GM06990 (cell line): ENCODE measurements at regions not wholly inside any gene's neighbourhood (a gene's known extent, or its start where the extent isn't known, plus 50 kb on each side); places are given as distances from the start of the nearest gene placed in this dataset.

Source experiments
- DNase-seq: peaks from one replicate; pipeline ENCODE4 v3.0.0-alpha.2; 2011; ENCODE audit not compliant: insufficient read length; ENCODE audit errors: extremely low read depth
- H3K27me3 ChIP-seq: replicated peaks from 2 replicates; pipeline ENCODE4 v1.6.0; 2011; ENCODE audit warnings: low read length; ENCODE audit not compliant: control insufficient read depth, insufficient read depth
- H3K36me3 ChIP-seq: 2 replicates; pipeline ENCODE4 v1.5.1; 2011; ENCODE audit warnings: low read length; ENCODE audit not compliant: control insufficient read depth, insufficient read depth
- H3K4me3 ChIP-seq: replicated peaks from 2 replicates; pipeline ENCODE4 v1.5.1; 2011; ENCODE audit warnings: low read depth, mild to moderate bottlenecking, control low read depth, low read length
- TF ChIP-seq, protein P1 (sequence below): IDR thresholded peaks from 2 replicates; pipeline ENCODE4 v1.5.1; 2011; ENCODE audit warnings: low read length, control low read depth, mild to moderate bottlenecking, inconsistent platforms; ENCODE audit not compliant: insufficient read depth, poor library complexity, severe bottlenecking

DNA sequence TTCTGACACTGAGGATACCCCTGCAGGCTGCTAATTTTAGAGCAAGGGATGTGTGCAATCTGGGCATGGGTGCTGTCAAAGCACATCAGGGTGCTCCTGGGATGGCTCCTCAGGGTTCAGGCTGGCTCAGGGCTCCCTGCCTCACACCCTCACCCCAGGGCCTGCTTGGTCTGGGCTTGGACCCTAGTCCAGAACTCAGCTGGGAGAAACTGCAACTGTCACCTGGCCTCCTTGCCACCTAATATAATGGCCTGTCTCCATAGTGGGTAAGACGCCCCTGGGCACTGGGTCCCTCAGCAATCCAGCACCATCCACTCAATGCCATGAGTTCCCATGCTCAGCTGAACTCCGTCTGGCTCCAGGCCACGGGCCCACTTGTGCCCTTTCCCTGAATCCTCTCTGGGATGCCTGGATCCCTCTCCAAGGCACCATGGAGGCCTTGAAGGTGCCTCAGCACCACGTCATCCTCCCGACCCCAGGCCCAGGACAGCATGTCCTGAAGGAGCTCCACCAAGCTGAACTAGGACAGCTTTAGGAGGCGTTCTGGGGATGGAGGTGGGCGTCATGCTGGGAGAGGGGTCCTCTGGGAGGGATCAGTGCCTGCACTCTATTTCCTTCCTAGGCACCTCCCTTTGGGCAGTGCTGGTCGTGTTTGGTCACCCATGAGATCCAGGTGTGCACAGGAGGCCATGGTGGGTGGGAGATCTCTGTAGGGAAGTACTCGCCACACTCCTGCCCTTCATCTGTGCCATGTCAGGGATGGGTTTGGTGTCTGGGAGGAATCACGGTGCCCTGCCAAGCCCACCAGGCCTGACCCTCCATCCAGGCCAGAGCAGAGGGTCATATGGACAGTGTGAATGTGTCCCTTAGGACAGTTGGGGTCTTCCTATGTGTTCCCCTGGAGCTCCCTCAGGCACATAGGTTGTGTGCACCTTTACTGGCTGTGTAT lies 1688.4 kb downstream of the TP53TG3F start:
- TF ChIP-seq, protein P1, sequence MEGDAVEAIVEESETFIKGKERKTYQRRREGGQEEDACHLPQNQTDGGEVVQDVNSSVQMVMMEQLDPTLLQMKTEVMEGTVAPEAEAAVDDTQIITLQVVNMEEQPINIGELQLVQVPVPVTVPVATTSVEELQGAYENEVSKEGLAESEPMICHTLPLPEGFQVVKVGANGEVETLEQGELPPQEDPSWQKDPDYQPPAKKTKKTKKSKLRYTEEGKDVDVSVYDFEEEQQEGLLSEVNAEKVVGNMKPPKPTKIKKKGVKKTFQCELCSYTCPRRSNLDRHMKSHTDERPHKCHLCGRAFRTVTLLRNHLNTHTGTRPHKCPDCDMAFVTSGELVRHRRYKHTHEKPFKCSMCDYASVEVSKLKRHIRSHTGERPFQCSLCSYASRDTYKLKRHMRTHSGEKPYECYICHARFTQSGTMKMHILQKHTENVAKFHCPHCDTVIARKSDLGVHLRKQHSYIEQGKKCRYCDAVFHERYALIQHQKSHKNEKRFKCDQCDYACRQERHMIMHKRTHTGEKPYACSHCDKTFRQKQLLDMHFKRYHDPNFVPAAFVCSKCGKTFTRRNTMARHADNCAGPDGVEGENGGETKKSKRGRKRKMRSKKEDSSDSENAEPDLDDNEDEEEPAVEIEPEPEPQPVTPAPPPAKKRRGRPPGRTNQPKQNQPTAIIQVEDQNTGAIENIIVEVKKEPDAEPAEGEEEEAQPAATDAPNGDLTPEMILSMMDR, result no peak
- no peak for DNase-seq
- Histone ChIP-seq H3K27me3 (no peaks in the 10 kb centered on the region), H3K36me3 (no peaks in the 10 kb centered on the region), H3K4me3 (no peak overlapping the region)

DNA sequence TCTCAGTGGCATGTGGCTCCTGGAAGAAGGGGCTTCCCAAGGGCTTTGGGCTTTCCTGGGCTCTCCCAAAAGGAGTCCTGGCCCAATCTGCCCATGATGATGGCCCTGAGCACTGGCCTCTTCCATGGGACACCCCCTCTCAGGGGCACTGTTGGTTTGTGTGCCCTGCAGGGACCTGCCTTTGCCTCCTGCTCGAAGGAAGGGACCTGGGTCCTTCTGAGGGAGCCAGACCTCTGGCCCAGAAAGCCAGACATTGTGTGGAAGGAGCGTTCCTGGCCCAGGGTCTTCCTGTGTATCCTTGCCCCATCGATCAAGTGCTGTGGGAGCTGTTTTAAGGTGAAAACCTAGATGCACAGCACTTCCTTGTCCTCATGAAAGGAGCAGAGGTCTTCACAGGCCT lies 1689.3 kb downstream of the TP53TG3F start:
- no peaks in the 10 kb centered on the region for H3K27me3 ChIP-seq
- no peaks in the 10 kb centered on the region for H3K36me3 ChIP-seq
- TF ChIP-seq, protein P1, result no peak
- DNase-seq, result no peak
- no peak overlapping the region for H3K4me3 ChIP-seq

DNA sequence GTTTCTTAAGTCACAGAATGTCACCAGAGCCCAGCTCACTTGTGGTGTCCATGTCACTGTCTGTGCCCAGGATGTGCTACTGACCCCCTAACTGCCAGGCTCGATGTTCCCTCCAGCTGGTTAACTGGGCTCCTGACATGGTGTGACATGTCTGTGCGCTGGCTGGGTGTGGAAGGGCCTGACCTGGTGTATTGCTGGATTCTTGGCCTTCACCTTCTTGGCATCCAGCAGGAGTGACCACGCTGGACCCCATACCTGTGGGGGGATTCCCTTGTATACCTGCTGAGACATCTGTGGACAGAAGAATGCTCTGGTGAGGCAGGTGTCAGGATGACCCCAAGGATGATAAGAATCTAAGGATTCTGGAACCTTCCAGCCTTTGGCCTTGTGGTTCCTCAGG lies 1690.1 kb downstream of the TP53TG3F start:
- no peak for DNase-seq
- no peak overlapping the region for H3K4me3 ChIP-seq
- no peaks in the 10 kb centered on the region for H3K27me3 ChIP-seq
- TF ChIP-seq, protein P1, result no peak
- H3K36me3 ChIP-seq, result no peaks in the 10 kb centered on the region

DNA sequence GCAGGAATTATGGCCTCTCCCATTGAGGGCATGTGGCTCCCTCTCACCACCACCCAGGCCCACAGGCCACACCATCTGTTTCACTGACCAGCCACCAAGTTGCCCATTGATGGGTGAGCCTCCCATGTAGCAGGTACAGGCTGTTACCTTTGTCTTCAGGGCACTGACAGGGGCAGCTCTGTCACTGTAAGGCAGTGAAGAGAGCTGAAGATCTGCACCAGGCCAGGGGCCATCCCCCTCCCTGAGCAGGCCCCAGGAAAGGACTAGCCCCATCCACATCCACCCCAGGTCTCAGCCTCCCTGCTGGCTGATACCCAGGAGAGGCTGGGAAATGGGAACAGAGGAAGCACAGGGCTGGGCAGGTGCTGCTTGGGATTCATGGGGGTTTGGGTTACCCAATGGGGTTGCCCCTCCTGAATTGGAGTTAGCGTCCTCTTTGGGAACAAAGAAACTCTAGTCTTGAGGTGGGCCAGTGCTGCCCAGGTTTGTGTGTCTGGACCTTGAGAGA lies 1691.4 kb downstream of the TP53TG3F start:
- Histone ChIP-seq H3K4me3 (no peak overlapping the region), H3K36me3 (no peaks in the 10 kb centered on the region), H3K27me3 (no peaks in the 10 kb centered on the region)
- no peak for DNase-seq
- TF ChIP-seq, protein P1, result no peak

DNA sequence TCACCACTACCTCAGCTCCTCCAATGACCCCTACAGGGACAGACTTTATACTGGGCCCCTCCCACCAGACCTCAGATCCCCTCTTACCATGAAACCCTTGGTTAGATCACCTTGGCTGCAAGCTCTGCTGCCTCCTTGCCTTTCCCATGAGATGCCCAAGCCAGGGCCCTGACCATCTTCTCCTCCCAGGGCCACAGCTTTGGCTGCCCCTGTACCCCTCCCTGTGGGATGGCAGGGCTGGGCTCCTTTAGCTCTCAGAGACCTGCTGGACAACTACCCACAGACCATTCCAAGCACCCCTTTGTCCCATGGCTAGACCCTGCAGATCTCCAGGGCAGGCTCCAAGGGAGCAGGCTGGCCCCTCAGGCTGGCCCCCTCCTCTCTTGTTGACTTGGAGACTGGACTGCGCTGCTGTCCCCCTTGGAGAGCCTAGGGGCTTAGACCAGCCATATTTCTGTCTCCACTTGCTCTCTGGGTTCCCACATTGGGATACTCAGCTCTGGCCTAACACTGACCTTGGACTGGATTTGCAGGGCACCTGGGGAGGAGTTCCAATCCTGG lies 1692.7 kb downstream of the TP53TG3F start:
- no peaks in the 10 kb centered on the region for H3K36me3 ChIP-seq
- DNase-seq, result no peak
- H3K4me3 ChIP-seq, result no peak overlapping the region
- H3K27me3 ChIP-seq, result no peaks in the 10 kb centered on the region
- TF ChIP-seq, protein P1, result no peak
